GM19372 (cell line): ENCODE measurements at regions not wholly inside any gene's neighbourhood (a gene's known extent, or its start where the extent isn't known, plus 50 kb on each side); places are given as distances from the start of the nearest gene placed in this dataset.

Source experiments
- ATAC-seq: cut with Tn5 transposase; IDR thresholded peaks from one replicate; pipeline ENCODE4 v1.9.1; 2021; ENCODE audit warnings: mild to moderate bottlenecking, low read depth, moderate library complexity; ENCODE audit not compliant: unreplicated experiment

GRCh38 chr20:6942266-6942665, 174.8 kb downstream of the BMP2 start:
- no peak for ATAC-seq

- ATAC-seq: no peak
Observed at GRCh38 chr20:6944292-6944691, 176.8 kb downstream of the BMP2 start.

- ATAC-seq: no peak
Observed at GRCh38 chr20:6953611-6954010, 186.1 kb downstream of the BMP2 start.

GRCh38 chr20:6954219-6954618, 186.7 kb downstream of the BMP2 start:
- ATAC-seq: no peak

GRCh38 chr20:6956056-6956455, 188.6 kb downstream of the BMP2 start:
- no peak for ATAC-seq

- no peak for ATAC-seq
Observed at GRCh38 chr20:6956574-6956973, 189.1 kb downstream of the BMP2 start.

- ATAC-seq: no peak
Observed at GRCh38 chr20:6959900-6960312, 192.4 kb downstream of the BMP2 start.

GRCh38 chr20:6966721-6967120, 199.2 kb downstream of the BMP2 start:
- no peak for ATAC-seq

- ATAC-seq: no peak
Observed at GRCh38 chr20:6974838-6975237, 207.4 kb downstream of the BMP2 start.

GRCh38 chr20:6975311-6975710, 207.8 kb downstream of the BMP2 start:
- ATAC-seq: no peak

GRCh38 chr20:6976106-6976900, 208.8 kb downstream of the BMP2 start:
- ATAC-seq: no peak

GRCh38 chr20:6979621-6980020, 212.1 kb downstream of the BMP2 start:
- no peak for ATAC-seq

- ATAC-seq: no peak
Observed at GRCh38 chr20:6993011-6993410, 225.5 kb downstream of the BMP2 start.

GRCh38 chr20:6993511-6993910, 226.0 kb downstream of the BMP2 start:
- no peak for ATAC-seq

GRCh38 chr20:6994452-6994851, 227.0 kb downstream of the BMP2 start:
- ATAC-seq: no peak

GRCh38 chr20:6998909-6999308, 231.4 kb downstream of the BMP2 start:
- no peak for ATAC-seq

- ATAC-seq: no peak
Observed at GRCh38 chr20:6999381-6999780, 231.9 kb downstream of the BMP2 start.

GRCh38 chr20:7003598-7003997, 236.1 kb downstream of the BMP2 start:
- ATAC-seq: no peak

GRCh38 chr20:7004801-7005200, 237.3 kb downstream of the BMP2 start:
- ATAC-seq: no peak

GRCh38 chr20:7010527-7010926, 243.0 kb downstream of the BMP2 start:
- no peak for ATAC-seq

- ATAC-seq: no peak
Observed at GRCh38 chr20:7015257-7015656, 247.8 kb downstream of the BMP2 start.

GRCh38 chr20:7022597-7022996, 255.1 kb downstream of the BMP2 start:
- no peak for ATAC-seq

GRCh38 chr20:7025635-7026034, 258.1 kb downstream of the BMP2 start:
- no peak for ATAC-seq
